Mesenchymal stem cell (in vitro differentiated cells and primary cell): ENCODE measurements at regions not wholly inside any gene's neighbourhood (a gene's known extent, or its start where the extent isn't known, plus 50 kb on each side); places are given as distances from the start of the nearest gene placed in this dataset.
"Not testable (repeated sequence)": the region's sequence is repeated elsewhere in the genome, so short reads cannot be mapped to it uniquely, and the experiment has no call there.

Experiments used
- DNase-seq: peaks from one replicate; pipeline ENCODE4 v3.0.0-alpha.2; 2013
- H2AFZ ChIP-seq: one replicate; pipeline ENCODE4 v1.6.1; 2013; ENCODE audit warnings: low read depth, mild to moderate bottlenecking, control low read depth, inconsistent platforms, low read length, moderate library complexity
- H2AK5ac ChIP-seq: 2 replicates; pipeline ENCODE4 v1.6.1; 2013; ENCODE audit warnings: low read length, moderate library complexity, mild to moderate bottlenecking, inconsistent platforms; ENCODE audit not compliant: severe bottlenecking
- H2BK120ac ChIP-seq: one replicate; pipeline ENCODE4 v1.6.1; 2013; ENCODE audit warnings: low read depth, mild to moderate bottlenecking, inconsistent platforms, low read length, moderate library complexity
- H2BK12ac ChIP-seq, 2 experiments: one replicate each; pipeline ENCODE4 v1.6.1; 2013; ENCODE audit warnings: inconsistent platforms in 2 of 2, low read length in 2 of 2, mild to moderate bottlenecking in 2 of 2, moderate library complexity in 2 of 2, control low read depth in 1 of 2
- H2BK15ac ChIP-seq: one replicate; pipeline ENCODE4 v1.6.1; 2013; ENCODE audit warnings: mild to moderate bottlenecking, low read depth, inconsistent platforms; ENCODE audit not compliant: poor library complexity, severe bottlenecking
- H2BK5ac ChIP-seq: 2 replicates; pipeline ENCODE4 v1.6.1; 2013; ENCODE audit warnings: low read depth, mild to moderate bottlenecking, low read length, control low read depth, inconsistent platforms; ENCODE audit not compliant: poor library complexity, severe bottlenecking
- H3K14ac ChIP-seq, 2 experiments: one replicate each; pipeline ENCODE4 v1.6.1; 2013; ENCODE audit warnings: inconsistent platforms in 2 of 2, low read length in 2 of 2, control low read depth in 1 of 2, mild to moderate bottlenecking in 1 of 2, moderate library complexity in 1 of 2
- H3K18ac ChIP-seq, 2 experiments: one replicate each; pipeline ENCODE4 v1.6.1; 2013; ENCODE audit warnings: inconsistent platforms in 2 of 2, low read length in 2 of 2, control low read depth in 1 of 2, low read depth in 1 of 2, mild to moderate bottlenecking in 1 of 2
- H3K23ac ChIP-seq, 2 experiments: one replicate each; pipeline ENCODE4 v1.6.1; 2013; ENCODE audit warnings: inconsistent platforms in 2 of 2, low read length in 2 of 2, mild to moderate bottlenecking in 2 of 2, moderate library complexity in 2 of 2, control low read depth in 1 of 2
- H3K27ac ChIP-seq: 2 replicates; pipeline ENCODE4 v1.5.1; 2013; ENCODE audit warnings: mild to moderate bottlenecking, moderate library complexity, low read length, control low read depth, inconsistent platforms; ENCODE audit not compliant: poor library complexity, severe bottlenecking
- H3K27me3 ChIP-seq, 2 experiments: 2 replicates each; pipeline versions ENCODE4 v1.6.1 to v1.7.0; 2013; ENCODE audit warnings: low read length in 2 of 2, mild to moderate bottlenecking in 2 of 2, moderate library complexity in 2 of 2, control low read depth in 1 of 2, inconsistent platforms in 1 of 2; ENCODE audit not compliant: control insufficient read depth in 1 of 2, insufficient read depth in 1 of 2
- H3K36me3 ChIP-seq, 2 experiments: 2 replicates each; pipeline versions ENCODE4 v1.6.1 to v1.7.0; 2013; ENCODE audit warnings: low read length in 2 of 2, control low read depth in 1 of 2, inconsistent platforms in 1 of 2, low read depth in 1 of 2, mild to moderate bottlenecking in 1 of 2; ENCODE audit not compliant: insufficient read depth in 2 of 2, control insufficient read depth in 1 of 2
- H3K4ac ChIP-seq, 2 experiments: one replicate each; pipeline ENCODE4 v1.6.1; 2013; ENCODE audit warnings: inconsistent platforms in 2 of 2, low read length in 2 of 2, mild to moderate bottlenecking in 2 of 2, moderate library complexity in 2 of 2, control low read depth in 1 of 2, low read depth in 1 of 2
- H3K4me1 ChIP-seq: 2 replicates; pipeline ENCODE4 v1.6.1; 2013; ENCODE audit warnings: low read depth, low read length, control low read depth; ENCODE audit not compliant: control insufficient read depth, insufficient read depth
- H3K4me2 ChIP-seq: 2 replicates; pipeline ENCODE4 v1.6.1; 2013; ENCODE audit warnings: low read length, mild to moderate bottlenecking, inconsistent platforms; ENCODE audit not compliant: poor library complexity, severe bottlenecking
- H3K4me3 ChIP-seq, 2 experiments: 2 replicates each; pipeline versions ENCODE4 v1.5.1 to v1.7.0; 2013; ENCODE audit warnings: low read length in 2 of 2, mild to moderate bottlenecking in 2 of 2, control low read depth in 1 of 2, low read depth in 1 of 2; ENCODE audit not compliant: insufficient read depth in 1 of 2
- H3K79me1 ChIP-seq: replicated peaks from 2 replicates; pipeline ENCODE4 v1.6.1; 2013; ENCODE audit warnings: mild to moderate bottlenecking, control low read depth, low read length, inconsistent platforms; ENCODE audit not compliant: poor library complexity, severe bottlenecking
- H3K9ac ChIP-seq: 2 replicates; pipeline ENCODE4 v1.7.0; 2013; ENCODE audit warnings: mild to moderate bottlenecking, low read length, moderate library complexity
- H3K9me3 ChIP-seq: 2 replicates; pipeline ENCODE4 v1.7.0; 2013; ENCODE audit warnings: mild to moderate bottlenecking, low read length; ENCODE audit not compliant: control insufficient read depth
- H4K8ac ChIP-seq: one replicate; pipeline ENCODE4 v1.6.1; 2013; ENCODE audit warnings: inconsistent platforms, mild to moderate bottlenecking, low read length, moderate library complexity
- H4K91ac ChIP-seq: one replicate; pipeline ENCODE4 v1.6.1; 2013; ENCODE audit warnings: mild to moderate bottlenecking, low read length, inconsistent platforms
- WGBS: methylation state at CpG from one replicate; pipeline ENCODE4 v1.1.7; 2013; ENCODE audit warnings: mixed read lengths; 5-methylcytosine and 5-hydroxymethylcytosine counted together

GRCh38 chrX:92105693-92106092 lies 326.5 kb downstream of the PCDH11X start:
- not testable (repeated sequence) for H2BK12ac ChIP-seq, H3K4me1 ChIP-seq, H2BK120ac ChIP-seq, H2AK5ac ChIP-seq, H4K91ac ChIP-seq, H2BK15ac ChIP-seq, H3K27me3 ChIP-seq, H3K18ac ChIP-seq, H4K8ac ChIP-seq, DNase-seq, H3K4me2 ChIP-seq, H3K4ac ChIP-seq, H3K14ac ChIP-seq, H3K23ac ChIP-seq, H3K36me3 ChIP-seq, H3K79me1 ChIP-seq, H2AFZ ChIP-seq, H3K4me3 ChIP-seq, H3K9me3 ChIP-seq, H2BK5ac ChIP-seq, H3K9ac ChIP-seq, H3K27ac ChIP-seq
- no CpG with 5 or more reads among the region's 3 CpGs for WGBS

DNA sequence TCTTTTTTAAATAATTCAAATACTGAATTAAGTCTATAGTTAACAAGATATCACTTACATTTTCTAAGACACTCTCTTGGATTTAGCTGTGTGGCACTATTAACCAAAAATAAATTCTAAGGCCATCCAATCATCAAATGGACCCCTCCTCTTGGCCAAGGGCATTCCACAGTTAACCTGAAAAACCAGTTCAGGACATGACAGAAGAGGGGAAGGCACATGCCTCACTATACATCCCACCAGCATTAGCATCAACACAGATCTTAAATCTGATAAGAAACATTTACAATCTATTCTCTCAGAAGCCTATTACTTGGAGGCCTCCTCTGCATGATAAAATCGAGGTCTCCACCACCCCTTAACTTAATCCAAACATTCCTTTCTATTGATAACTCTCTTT lies 327.5 kb downstream of the PCDH11X start:
- H2AFZ ChIP-seq, H4K91ac ChIP-seq, H2BK5ac ChIP-seq, H3K27me3 ChIP-seq, H3K4ac ChIP-seq, H3K27ac ChIP-seq, H2BK120ac ChIP-seq, H3K9me3 ChIP-seq, H3K36me3 ChIP-seq, H2AK5ac ChIP-seq, H3K14ac ChIP-seq, H3K79me1 ChIP-seq, H3K18ac ChIP-seq, H3K4me3 ChIP-seq, H4K8ac ChIP-seq, H3K23ac ChIP-seq, H2BK12ac ChIP-seq, H3K4me2 ChIP-seq, H2BK15ac ChIP-seq, DNase-seq, H3K4me1 ChIP-seq, H3K9ac ChIP-seq: not testable (repeated sequence)
- WGBS: 23% methylated on average over 1 of the region's 1 CpG

- not testable (repeated sequence) for H3K36me3 ChIP-seq, H3K9ac ChIP-seq, H3K4me1 ChIP-seq, H3K18ac ChIP-seq, H4K8ac ChIP-seq, H2BK15ac ChIP-seq, H3K14ac ChIP-seq, H3K9me3 ChIP-seq, H2BK120ac ChIP-seq, H3K27me3 ChIP-seq, H3K23ac ChIP-seq, DNase-seq, H2AK5ac ChIP-seq, H3K4me3 ChIP-seq, H3K79me1 ChIP-seq, H3K4ac ChIP-seq, H2BK12ac ChIP-seq, H3K27ac ChIP-seq, H2AFZ ChIP-seq, H4K91ac ChIP-seq, H3K4me2 ChIP-seq, H2BK5ac ChIP-seq
- no CpG with 5 or more reads among the region's 4 CpGs for WGBS
Observed at GRCh38 chrX:92110410-92110911, 331.3 kb downstream of the PCDH11X start.

GRCh38 chrX:92117701-92118100 lies 338.5 kb downstream of the PCDH11X start:
- H2BK120ac ChIP-seq, H3K4me3 ChIP-seq, H3K9me3 ChIP-seq, H3K79me1 ChIP-seq, H4K8ac ChIP-seq, DNase-seq, H3K4me2 ChIP-seq, H3K18ac ChIP-seq, H3K9ac ChIP-seq, H3K4me1 ChIP-seq, H3K14ac ChIP-seq, H2AFZ ChIP-seq, H3K27ac ChIP-seq, H3K36me3 ChIP-seq, H3K23ac ChIP-seq, H3K27me3 ChIP-seq, H2AK5ac ChIP-seq, H4K91ac ChIP-seq, H2BK5ac ChIP-seq, H2BK15ac ChIP-seq, H3K4ac ChIP-seq, H2BK12ac ChIP-seq: not testable (repeated sequence)
- WGBS: no CpG with 5 or more reads among the region's 3 CpGs
